HG03378 (cell line): ENCODE measurements at regions not wholly inside any gene's neighbourhood (a gene's known extent, or its start where the extent isn't known, plus 50 kb on each side); places are given as distances from the start of the nearest gene placed in this dataset.
"Not testable (repeated sequence)": the region's sequence is repeated elsewhere in the genome, so short reads cannot be mapped to it uniquely, and the experiment has no call there.

Source experiments
- ATAC-seq: cut with Tn5 transposase; IDR thresholded peaks from one replicate; pipeline ENCODE4 v1.9.1; 2021; ENCODE audit warnings: mild to moderate bottlenecking, moderate library complexity; ENCODE audit not compliant: unreplicated experiment

- no peak for ATAC-seq
Observed at GRCh38 chr7:113784316-113784715, 134.5 kb downstream of the PPP1R3A start.

- no peak for ATAC-seq
Observed at GRCh38 chr7:113783403-113783802, 135.4 kb downstream of the PPP1R3A start.

- ATAC-seq = no peak
Observed at GRCh38 chr7:113775804-113776203, 143.0 kb downstream of the PPP1R3A start.

- no peak for ATAC-seq
Observed at GRCh38 chr7:113775401-113775800, 143.4 kb downstream of the PPP1R3A start.

GRCh38 chr7:113774182-113774807, 144.5 kb downstream of the PPP1R3A start:
- ATAC-seq = peak; percentile 90

GRCh38 chr7:113770146-113770738, 148.6 kb downstream of the PPP1R3A start:
- ATAC-seq = no peak

- no peak for ATAC-seq
Observed at GRCh38 chr7:113768387-113768786, 150.4 kb downstream of the PPP1R3A start.

- no peak for ATAC-seq
Observed at GRCh38 chr7:113764401-113765035, 154.3 kb downstream of the PPP1R3A start.

GRCh38 chr7:113763226-113763625, 155.6 kb downstream of the PPP1R3A start:
- ATAC-seq = no peak

- ATAC-seq = no peak
Observed at GRCh38 chr7:113756250-113756649, 162.6 kb downstream of the PPP1R3A start.

- no peak for ATAC-seq
Observed at GRCh38 chr7:113752689-113753088, 166.1 kb downstream of the PPP1R3A start.

- ATAC-seq = no peak
Observed at GRCh38 chr7:113752289-113752688, 166.5 kb downstream of the PPP1R3A start.

GRCh38 chr7:113751547-113751946, 167.3 kb downstream of the PPP1R3A start:
- ATAC-seq = no peak

GRCh38 chr7:113748385-113748784, 170.4 kb downstream of the PPP1R3A start:
- ATAC-seq = not testable (repeated sequence)

- ATAC-seq = not testable (repeated sequence)
Observed at GRCh38 chr7:113742946-113743431, 175.8 kb downstream of the PPP1R3A start.

GRCh38 chr7:113742377-113742776, 176.4 kb downstream of the PPP1R3A start:
- no peak for ATAC-seq

GRCh38 chr7:113731571-113731970, 187.2 kb downstream of the PPP1R3A start:
- no peak for ATAC-seq

- ATAC-seq = no peak
Observed at GRCh38 chr7:113730309-113730955, 188.4 kb downstream of the PPP1R3A start.

- ATAC-seq = no peak
Observed at GRCh38 chr7:113727486-113727885, 191.3 kb downstream of the PPP1R3A start.

- ATAC-seq = no peak
Observed at GRCh38 chr7:113722006-113722405, 196.8 kb downstream of the PPP1R3A start.

GRCh38 chr7:113717739-113718138, 201.1 kb downstream of the PPP1R3A start:
- no peak for ATAC-seq
